OCI-M1 (cell line): ENCODE measurements at regions not wholly inside any gene's neighbourhood (a gene's known extent, or its start where the extent isn't known, plus 50 kb on each side); places are given as distances from the start of the nearest gene placed in this dataset.
A peak's percentile ranks its signal among the peaks of the same experiment; 100 is the strongest.
"Not testable (repeated sequence)": the region's sequence is repeated elsewhere in the genome, so short reads cannot be mapped to it uniquely, and the experiment has no call there.

Experiments
- DNase-seq: peaks from one replicate; lab custom pipeline; 2025; lab: John Stamatoyannopoulos, UW

DNA sequence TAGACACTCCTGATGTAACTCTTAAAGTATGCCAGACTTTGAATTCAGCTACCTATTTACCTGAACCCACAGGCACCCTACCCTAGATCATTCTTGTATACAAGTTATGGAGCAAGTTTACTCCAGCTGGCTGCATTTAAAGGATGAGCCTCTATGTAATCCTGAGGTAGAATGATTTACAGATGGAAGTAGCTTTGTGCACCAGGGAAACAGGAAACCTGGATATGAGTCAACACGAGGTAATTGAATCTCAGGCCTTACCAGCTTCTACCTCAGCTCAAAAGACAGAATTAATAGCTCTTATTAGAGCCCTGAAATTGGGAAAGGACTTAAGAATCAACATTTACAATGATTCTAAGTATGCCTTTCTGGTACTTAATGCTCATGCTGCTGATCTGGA is 119.8 kb downstream of the AGTR2 start:
- DNase-seq, result no peak

DNA sequence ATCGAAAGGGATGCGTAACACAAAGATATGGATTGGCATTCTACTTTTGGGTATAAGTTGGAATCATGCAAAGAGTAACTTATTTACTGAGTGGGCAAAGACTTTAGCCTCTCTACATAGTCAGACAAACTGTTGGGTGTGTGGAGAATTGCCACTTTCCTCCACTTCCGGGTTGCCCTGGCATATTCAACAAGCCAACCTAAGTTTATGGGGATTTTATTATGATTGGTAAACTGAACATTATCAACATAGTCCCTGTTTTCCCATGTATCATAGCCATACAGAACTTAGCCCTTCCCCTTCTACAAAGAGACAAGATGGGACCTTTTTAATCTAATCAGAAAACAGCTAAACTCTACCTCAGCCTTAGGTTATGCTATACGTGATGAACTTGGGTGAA is 121.6 kb downstream of the AGTR2 start:
- DNase-seq, result no peak

DNA sequence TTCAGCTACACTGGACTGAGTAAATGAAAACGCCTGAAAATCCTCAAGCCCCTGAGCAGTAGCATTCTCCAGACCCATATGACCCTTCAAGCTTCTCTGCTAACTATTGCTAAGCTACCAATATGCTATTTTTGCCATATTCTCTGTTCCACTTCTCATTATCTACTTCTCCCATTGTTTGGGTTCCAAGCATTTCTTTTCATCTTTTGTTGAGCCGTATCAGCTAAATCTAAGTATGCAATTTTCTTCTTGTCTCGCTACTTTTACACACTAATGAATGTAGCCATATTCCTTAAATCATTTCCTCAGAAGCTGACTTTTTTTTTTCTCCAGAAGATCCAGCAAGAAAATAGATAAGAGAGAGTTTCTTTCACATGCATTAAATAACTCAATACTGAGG is 128.4 kb downstream of the AGTR2 start:
- DNase-seq, result no peak

DNA sequence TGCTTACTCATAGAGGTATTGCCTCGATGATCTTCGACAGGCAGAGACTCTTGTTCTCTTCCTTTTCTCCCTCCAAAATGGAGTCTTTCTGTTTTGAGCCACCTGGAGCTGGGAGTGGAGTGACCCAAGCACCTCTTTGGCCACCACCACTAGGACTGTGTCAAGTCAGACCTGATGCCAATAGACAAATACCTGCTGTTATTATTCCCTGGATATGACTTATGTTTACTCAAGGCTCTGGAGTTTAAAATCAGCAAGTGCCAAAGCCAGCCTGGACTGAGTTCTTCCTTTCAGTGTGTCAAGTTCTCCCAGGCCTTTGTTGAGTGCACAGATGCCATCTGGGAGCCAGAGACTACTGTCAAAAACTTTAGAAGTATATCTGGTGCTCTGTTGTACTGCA is 130.2 kb upstream of the SLC6A14 start:
- DNase-seq, result no peak

DNA sequence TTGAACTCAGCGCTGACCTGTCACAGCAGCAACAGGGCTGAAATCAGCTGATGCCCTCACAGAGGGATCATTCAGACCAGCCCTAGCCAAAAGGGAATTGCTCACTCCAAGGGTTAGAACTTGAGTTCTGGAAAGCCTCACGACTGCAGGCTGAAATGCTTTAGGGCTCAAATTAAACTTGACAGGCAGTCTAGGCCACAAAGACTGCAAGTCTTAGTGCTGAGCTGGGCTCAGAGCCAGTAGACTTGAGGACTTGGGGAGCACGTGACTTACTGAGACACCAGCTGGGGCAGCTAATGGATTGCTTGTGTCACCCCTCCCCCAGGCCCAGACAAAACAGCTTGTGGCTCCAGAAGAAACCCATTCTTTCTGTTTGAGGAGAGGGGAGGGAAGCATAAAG is 119.0 kb upstream of the SLC6A14 start:
- peak; percentile 41 for DNase-seq

DNA sequence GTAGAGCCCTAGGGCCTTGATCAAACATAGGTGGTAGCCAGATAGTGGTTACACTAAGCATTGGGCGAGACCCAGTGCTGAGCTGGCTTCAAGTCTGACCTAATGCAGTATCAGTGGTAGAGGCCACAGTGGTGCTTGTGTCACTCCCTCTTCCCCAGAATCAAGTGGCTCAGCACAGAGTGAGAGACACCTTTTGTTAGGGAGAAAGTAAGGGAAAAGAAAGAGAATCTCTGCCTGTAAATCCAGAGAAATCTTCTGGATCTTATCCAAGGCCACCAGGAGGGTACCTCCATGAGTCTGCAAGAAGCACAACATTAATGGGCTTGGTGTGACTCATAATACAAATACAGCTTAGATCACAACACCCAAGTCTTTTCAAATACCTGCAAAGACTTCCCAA is 117.7 kb upstream of the SLC6A14 start:
- no peak for DNase-seq

DNA sequence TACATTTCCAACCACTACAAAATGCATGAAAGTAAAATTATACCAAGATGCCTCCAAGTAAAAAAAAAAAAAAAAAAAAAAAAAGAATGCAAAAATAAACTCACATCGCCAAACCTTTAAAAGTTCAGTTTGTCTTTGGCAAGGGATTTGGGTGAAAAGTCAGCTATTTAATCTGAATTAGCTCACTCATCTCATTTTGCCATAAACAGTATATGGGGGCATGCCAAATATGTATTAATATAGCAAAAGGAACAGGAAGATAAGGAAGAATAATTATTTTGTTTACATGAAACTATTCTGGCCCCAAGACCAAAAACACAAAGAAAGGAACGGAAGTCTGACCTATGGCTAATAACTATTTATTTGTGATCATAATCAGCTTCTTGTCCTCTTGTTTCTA is 114.7 kb upstream of the SLC6A14 start:
- DNase-seq, result no peak

DNA sequence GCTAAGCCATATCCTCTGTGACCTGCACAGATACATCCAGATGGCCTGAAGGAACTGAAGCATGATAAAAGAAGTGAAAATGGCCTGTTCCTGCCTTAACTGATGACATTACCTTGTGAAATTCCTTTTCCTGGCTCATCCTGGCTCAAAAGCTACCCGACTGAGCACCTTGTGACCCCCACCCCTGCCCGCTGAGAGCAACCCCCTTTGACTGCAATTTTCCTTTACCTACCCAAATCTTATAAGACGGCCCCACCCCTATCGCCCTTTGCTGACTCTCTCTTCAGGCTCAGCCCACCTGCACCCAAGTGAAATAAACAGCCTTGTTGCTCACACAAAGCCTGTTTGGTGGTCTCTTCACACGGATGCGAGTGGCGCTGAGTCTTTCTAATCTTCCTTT is 104.4 kb upstream of the SLC6A14 start:
- DNase-seq, result not testable (repeated sequence)

DNA sequence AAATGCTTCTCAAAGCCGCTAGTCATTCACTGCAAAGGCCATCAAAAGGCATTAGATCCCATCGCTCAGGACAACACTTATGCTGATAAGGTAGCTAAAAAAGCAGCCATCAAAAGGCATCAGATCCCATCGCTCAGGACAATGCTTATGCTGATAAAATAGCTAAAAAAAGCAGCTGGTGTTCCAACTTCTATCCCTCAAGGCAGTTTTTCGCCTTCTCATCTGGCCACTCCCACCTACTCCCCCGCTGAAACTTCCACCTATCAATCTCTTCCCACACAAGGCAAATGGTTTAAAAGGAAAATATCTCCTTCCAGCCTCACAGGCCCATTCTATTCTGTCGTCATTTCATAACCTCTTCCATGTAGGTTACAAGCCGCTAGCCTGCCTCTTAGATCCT is 101.6 kb upstream of the SLC6A14 start:
- not testable (repeated sequence) for DNase-seq

DNA sequence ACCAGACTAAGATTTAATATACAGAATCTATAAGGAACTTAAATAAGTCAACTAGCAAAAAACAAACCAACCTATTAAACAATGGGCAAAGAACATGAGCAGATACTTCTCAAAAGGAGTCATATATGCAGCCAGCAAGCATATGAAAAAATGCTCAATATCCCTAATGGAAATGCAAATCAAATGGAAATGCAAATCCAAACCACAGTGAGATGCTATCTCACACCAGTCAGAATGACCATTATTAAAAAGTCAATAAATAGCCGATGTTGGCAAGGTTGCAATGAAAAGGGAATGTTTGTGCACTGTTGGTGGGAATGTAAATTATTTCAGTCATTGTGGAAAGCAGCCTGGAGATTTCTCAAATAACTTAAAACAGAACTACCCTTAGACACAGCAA is 97.0 kb upstream of the SLC6A14 start:
- no peak for DNase-seq

DNA sequence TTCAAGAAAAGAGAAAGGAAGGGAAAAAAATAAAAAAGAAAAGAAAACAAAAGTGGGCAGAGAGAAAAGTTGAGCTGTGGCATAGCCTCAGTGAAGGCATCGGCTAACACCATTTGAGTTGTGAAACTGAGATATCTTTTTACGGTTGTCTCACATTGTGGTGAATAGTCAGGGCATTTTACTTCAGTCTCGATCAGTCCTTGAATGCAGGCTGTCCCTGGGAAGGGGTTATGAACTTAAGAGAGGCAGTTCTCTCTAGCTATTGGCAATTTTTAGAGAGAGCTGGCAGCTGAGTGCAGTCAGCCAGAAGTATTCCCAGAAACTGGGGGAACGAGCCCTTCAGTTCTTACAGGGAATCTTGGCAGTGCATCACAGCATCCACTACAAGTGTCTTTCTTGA is 93.5 kb upstream of the SLC6A14 start:
- DNase-seq, result no peak

DNA sequence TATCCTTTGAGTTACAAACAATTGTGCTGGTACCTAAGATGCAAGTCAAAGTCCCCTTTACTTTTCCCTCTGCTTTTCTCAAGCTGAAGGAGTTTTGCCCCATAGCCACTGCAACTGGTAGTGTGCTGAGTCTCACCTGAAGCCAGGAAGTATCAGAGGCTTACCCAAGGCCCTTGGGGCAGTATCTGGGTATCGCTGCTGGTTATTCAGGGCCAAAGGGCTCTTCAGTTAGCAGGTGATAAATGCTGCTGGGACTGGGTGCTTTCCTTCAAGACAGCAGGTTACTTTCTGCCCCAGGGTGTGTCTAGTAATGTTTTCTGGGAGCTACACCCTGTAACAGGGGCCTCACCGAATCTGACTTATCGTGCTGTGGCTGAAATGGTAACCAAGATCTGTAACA is 90.4 kb upstream of the SLC6A14 start:
- no peak for DNase-seq

DNA sequence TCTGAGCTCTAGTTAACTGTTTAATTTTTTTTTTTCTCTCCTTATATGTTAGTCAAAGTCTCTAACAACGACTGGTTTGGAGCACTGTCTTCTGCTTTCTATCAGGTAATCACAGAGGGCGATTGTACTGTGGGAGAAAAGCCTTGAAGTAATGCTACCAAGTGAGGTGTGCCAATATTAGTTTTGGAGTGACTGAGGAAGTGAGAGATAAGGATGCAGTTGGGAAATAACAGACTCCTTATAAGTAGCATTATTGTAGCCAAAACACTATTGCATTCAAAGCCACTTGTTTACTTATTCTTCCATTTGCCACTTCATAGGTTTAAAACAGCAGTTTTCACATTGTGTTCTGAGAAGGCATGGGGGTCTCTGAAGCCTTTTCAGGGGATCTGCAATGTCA is 79.1 kb upstream of the SLC6A14 start:
- DNase-seq, result no peak

DNA sequence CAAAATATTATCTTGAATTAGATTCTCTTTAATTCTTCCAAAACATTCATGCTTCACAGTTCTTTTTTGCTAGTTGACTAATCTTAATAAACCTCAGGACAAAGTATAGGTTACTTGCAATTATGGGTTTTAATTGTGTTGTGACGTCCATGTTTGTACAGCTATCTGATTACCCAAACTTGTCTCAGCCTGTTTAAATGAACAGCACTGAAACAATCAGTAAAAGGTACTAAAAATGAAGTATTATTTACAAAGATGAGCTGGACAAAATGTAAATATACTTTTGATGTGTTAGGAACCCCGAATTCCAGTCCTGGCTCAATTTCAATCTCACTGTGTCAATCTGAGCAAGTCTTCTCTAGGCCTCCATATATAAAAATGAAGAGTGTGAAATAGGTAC is 57.4 kb upstream of the SLC6A14 start:
- no peak for DNase-seq

DNA sequence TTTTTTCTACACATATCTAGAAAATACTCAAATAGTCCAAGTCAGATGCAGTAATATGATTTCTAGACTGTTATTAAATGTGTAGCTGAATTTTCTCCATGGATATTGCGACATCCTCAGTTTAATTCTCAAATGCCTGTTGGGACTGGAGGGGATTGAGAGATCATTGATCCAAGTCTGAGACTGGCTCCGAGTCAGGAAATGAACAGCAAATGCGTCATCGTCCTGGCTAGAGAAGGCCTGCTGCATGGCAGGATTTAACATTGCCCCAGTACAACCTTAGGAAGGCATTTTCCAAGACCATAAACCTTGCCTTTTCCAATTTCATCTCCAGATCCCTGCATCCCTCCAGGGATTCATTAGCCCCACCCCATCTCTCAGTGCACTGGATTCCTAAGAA is 56.6 kb upstream of the SLC6A14 start:
- DNase-seq, result no peak

DNA sequence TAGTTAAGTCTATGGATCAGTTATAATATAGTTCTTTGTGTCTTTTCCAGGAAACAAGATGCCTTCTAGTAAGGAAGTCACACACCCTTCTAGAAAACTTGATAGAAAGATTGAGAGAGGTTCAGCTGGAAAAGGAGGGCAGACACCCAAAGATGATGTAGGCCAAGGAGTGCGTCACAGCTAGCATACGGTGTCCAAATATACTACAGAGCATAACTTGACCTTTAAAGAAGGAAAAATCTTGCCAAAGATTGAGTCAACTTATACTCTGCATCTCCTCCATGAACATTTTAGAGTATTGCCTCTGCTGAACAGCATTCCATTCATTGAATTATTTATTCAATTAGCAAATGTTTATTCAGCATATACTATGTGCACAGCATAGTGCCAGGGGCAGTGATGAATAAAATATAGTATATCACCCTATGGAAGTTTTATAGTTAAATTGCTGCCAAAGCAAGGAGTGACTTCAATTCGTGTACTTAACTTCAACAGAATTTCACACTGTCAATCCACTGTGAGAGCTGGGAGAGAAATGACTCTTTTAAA is 51.9 kb upstream of the SLC6A14 start:
- no peak for DNase-seq
